Activated naive CD8-positive, alpha-beta T cell treated with anti-CD3 and anti-CD28 coated beads for 36 hours (primary cell): ENCODE measurements at regions not wholly inside any gene's neighbourhood (a gene's known extent, or its start where the extent isn't known, plus 50 kb on each side); places are given as distances from the start of the nearest gene placed in this dataset.
"Not testable (repeated sequence)": the region's sequence is repeated elsewhere in the genome, so short reads cannot be mapped to it uniquely, and the experiment has no call there.

Experiments
- DNase-seq: peaks from one replicate; pipeline ENCODE4 v3.0.0; 2021
- H3K27ac Mint-ChIP-seq: one replicate; pipeline ENCODE4 v1.8.0; 2022; ENCODE audit warnings: mild to moderate bottlenecking, moderate library complexity, mixed read lengths
- H3K27me3 Mint-ChIP-seq: one replicate; pipeline ENCODE4 v1.8.0; 2022; ENCODE audit warnings: mild to moderate bottlenecking, mixed read lengths
- H3K36me3 Mint-ChIP-seq: one replicate; pipeline ENCODE4 v1.8.0; 2021; ENCODE audit warnings: mild to moderate bottlenecking, mixed read lengths
- H3K4me1 Mint-ChIP-seq: one replicate; pipeline ENCODE4 v1.8.0; 2021; ENCODE audit warnings: mixed read lengths
- H3K4me3 Mint-ChIP-seq: one replicate; pipeline ENCODE4 v1.8.0; 2022; ENCODE audit warnings: mild to moderate bottlenecking, moderate library complexity, mixed read lengths
- H3K9me3 Mint-ChIP-seq: one replicate; pipeline ENCODE4 v1.8.0; 2022; ENCODE audit warnings: mixed read lengths

- not testable (repeated sequence) for H3K4me1 Mint-ChIP-seq, H3K27me3 Mint-ChIP-seq, H3K4me3 Mint-ChIP-seq, H3K36me3 Mint-ChIP-seq, H3K27ac Mint-ChIP-seq, DNase-seq, H3K9me3 Mint-ChIP-seq
Observed at GRCh38 chr16:16535565-16535964, 156.6 kb downstream of the NPIPA7 start.

GRCh38 chr16:16536151-16536550 lies 157.2 kb downstream of the NPIPA7 start:
- H3K27me3 Mint-ChIP-seq, H3K27ac Mint-ChIP-seq, H3K4me3 Mint-ChIP-seq, DNase-seq, H3K9me3 Mint-ChIP-seq, H3K36me3 Mint-ChIP-seq, H3K4me1 Mint-ChIP-seq: not testable (repeated sequence)

GRCh38 chr16:16549710-16550109 lies 170.8 kb downstream of the NPIPA7 start:
- H3K4me3 Mint-ChIP-seq, H3K36me3 Mint-ChIP-seq, H3K27ac Mint-ChIP-seq, H3K9me3 Mint-ChIP-seq, H3K4me1 Mint-ChIP-seq, DNase-seq: not testable (repeated sequence)
- H3K27me3 Mint-ChIP-seq, result peaks cover 15% of the 10 kb centered on the region

- DNase-seq, H3K36me3 Mint-ChIP-seq, H3K4me3 Mint-ChIP-seq: not testable (repeated sequence)
Observed at GRCh38 chr16:16550824-16551223, 171.9 kb downstream of the NPIPA7 start.

GRCh38 chr16:16552819-16553340 lies 173.9 kb downstream of the NPIPA7 start:
- not testable (repeated sequence) for H3K4me1 Mint-ChIP-seq, H3K36me3 Mint-ChIP-seq, H3K4me3 Mint-ChIP-seq, H3K27ac Mint-ChIP-seq, H3K9me3 Mint-ChIP-seq, DNase-seq
- H3K27me3 Mint-ChIP-seq, result peaks cover 11% of the 10 kb centered on the region

More at GRCh38 chr16:16550824-16551223, 171.9 kb downstream of the NPIPA7 start:
- not testable (repeated sequence) for H3K27ac Mint-ChIP-seq, H3K4me1 Mint-ChIP-seq, H3K9me3 Mint-ChIP-seq
- peaks cover 16% of the 10 kb centered on the region for H3K27me3 Mint-ChIP-seq

- not testable (repeated sequence) for H3K27me3 Mint-ChIP-seq, H3K36me3 Mint-ChIP-seq, H3K4me1 Mint-ChIP-seq, H3K27ac Mint-ChIP-seq, H3K4me3 Mint-ChIP-seq, H3K9me3 Mint-ChIP-seq, DNase-seq
Observed at GRCh38 chr16:16559179-16559740, 180.3 kb downstream of the NPIPA7 start.

- H3K9me3 Mint-ChIP-seq, H3K4me3 Mint-ChIP-seq, H3K36me3 Mint-ChIP-seq, H3K4me1 Mint-ChIP-seq, H3K27ac Mint-ChIP-seq, DNase-seq, H3K27me3 Mint-ChIP-seq: not testable (repeated sequence)
Observed at GRCh38 chr16:16561532-16561931, 182.6 kb downstream of the NPIPA7 start.

GRCh38 chr16:16563962-16564361 lies 185.0 kb downstream of the NPIPA7 start:
- H3K9me3 Mint-ChIP-seq, H3K4me1 Mint-ChIP-seq, H3K27me3 Mint-ChIP-seq, H3K27ac Mint-ChIP-seq, H3K36me3 Mint-ChIP-seq, H3K4me3 Mint-ChIP-seq, DNase-seq: not testable (repeated sequence)

- not testable (repeated sequence) for H3K4me3 Mint-ChIP-seq, H3K4me1 Mint-ChIP-seq, H3K9me3 Mint-ChIP-seq, H3K27me3 Mint-ChIP-seq, H3K36me3 Mint-ChIP-seq, H3K27ac Mint-ChIP-seq, DNase-seq
Observed at GRCh38 chr16:16565326-16565725, 186.4 kb downstream of the NPIPA7 start.

GRCh38 chr16:16570055-16570454 lies 191.1 kb downstream of the NPIPA7 start:
- not testable (repeated sequence) for H3K36me3 Mint-ChIP-seq, H3K4me3 Mint-ChIP-seq, H3K4me1 Mint-ChIP-seq, H3K9me3 Mint-ChIP-seq, H3K27ac Mint-ChIP-seq, DNase-seq, H3K27me3 Mint-ChIP-seq

GRCh38 chr16:16570874-16571273 lies 191.9 kb downstream of the NPIPA7 start:
- H3K27ac Mint-ChIP-seq, H3K4me1 Mint-ChIP-seq, DNase-seq, H3K4me3 Mint-ChIP-seq, H3K9me3 Mint-ChIP-seq, H3K36me3 Mint-ChIP-seq, H3K27me3 Mint-ChIP-seq: not testable (repeated sequence)

GRCh38 chr16:16572130-16572774 lies 193.3 kb downstream of the NPIPA7 start:
- H3K36me3 Mint-ChIP-seq, H3K27ac Mint-ChIP-seq, H3K4me1 Mint-ChIP-seq, DNase-seq, H3K9me3 Mint-ChIP-seq, H3K4me3 Mint-ChIP-seq, H3K27me3 Mint-ChIP-seq: not testable (repeated sequence)

- H3K4me1 Mint-ChIP-seq, H3K27ac Mint-ChIP-seq, H3K4me3 Mint-ChIP-seq, H3K36me3 Mint-ChIP-seq, H3K27me3 Mint-ChIP-seq, H3K9me3 Mint-ChIP-seq, DNase-seq: not testable (repeated sequence)
Observed at GRCh38 chr16:16577062-16577461, 198.1 kb downstream of the NPIPA7 start.

GRCh38 chr16:16578701-16579100 lies 199.8 kb downstream of the NPIPA7 start:
- Mint-ChIP-seq H3K27me3 (no peaks in the 10 kb centered on the region), H3K27ac (no peak overlapping the region), H3K9me3 (peaks cover 3% of the 10 kb centered on the region), H3K4me3 (no peak overlapping the region), H3K4me1 (no peaks in the 10 kb centered on the region), H3K36me3 (no peaks in the 10 kb centered on the region)
- no peak for DNase-seq

- not testable (repeated sequence) for H3K27ac Mint-ChIP-seq, H3K4me3 Mint-ChIP-seq
Observed at GRCh38 chr16:16582916-16583315, 204.0 kb downstream of the NPIPA7 start.

GRCh38 chr16:16586073-16586651 lies 207.2 kb downstream of the NPIPA7 start:
- not testable (repeated sequence) for H3K27me3 Mint-ChIP-seq, H3K27ac Mint-ChIP-seq, H3K36me3 Mint-ChIP-seq

More at GRCh38 chr16:16582916-16583315, 204.0 kb downstream of the NPIPA7 start:
- H3K27me3 Mint-ChIP-seq, H3K9me3 Mint-ChIP-seq, H3K4me1 Mint-ChIP-seq, H3K36me3 Mint-ChIP-seq, DNase-seq: not testable (repeated sequence)

More at GRCh38 chr16:16586073-16586651, 207.2 kb downstream of the NPIPA7 start:
- H3K4me1 Mint-ChIP-seq, H3K9me3 Mint-ChIP-seq, H3K4me3 Mint-ChIP-seq, DNase-seq: not testable (repeated sequence)
